Left lung (tissue), 4 donors: ENCODE measurements at regions not wholly inside any gene's neighbourhood (a gene's known extent, or its start where the extent isn't known, plus 50 kb on each side); places are given as distances from the start of the nearest gene placed in this dataset.

Source experiments
- ATAC-seq: fragments of 200-7000 bp; cut with Tn5 transposase; one replicate; pipeline ENCODE4 v1.9.1; 2020; ENCODE audit warnings: moderate library complexity
- DNase-seq, 4 donors: peaks; one replicate each; pipeline ENCODE4 v3.0.0-alpha.2; 2013 to 2020
- H3K27ac ChIP-seq, 2 donors: fragments of 200-600 bp; sonication (generic) in 1 of 2; one replicate each; pipeline versions ENCODE4 v1.5.0 to v1.8.0; 2020 to 2021
- H3K27me3 ChIP-seq, 2 donors: fragments of 200-600 bp; sonication (generic) in 1 of 2; one replicate each; pipeline versions ENCODE4 v1.5.0 to v1.8.0; 2020 to 2021
- H3K36me3 ChIP-seq, 2 donors: fragments of 200-600 bp; sonication (generic) in 1 of 2; one replicate each; pipeline versions ENCODE4 v1.5.0 to v1.8.0; 2020 to 2021
- H3K4me1 ChIP-seq, 2 donors: fragments of 200-600 bp; one replicate each; pipeline ENCODE4 v1.8.0; 2021
- H3K4me3 ChIP-seq, 2 donors: fragments of 200-600 bp; sonication (generic) in 1 of 2; one replicate each; pipeline versions ENCODE4 v1.5.0 to v1.8.0; 2020 to 2021; ENCODE audit warnings: mild to moderate bottlenecking in 1 of 2
- H3K9me3 ChIP-seq, 2 donors: fragments of 200-600 bp; sonication (generic) in 1 of 2; one replicate each; pipeline versions ENCODE4 v1.5.0 to v1.8.0; 2020 to 2021
- intact Hi-C, 2 donors: fragments of 100-400 bp; cut with DNase I; formaldehyde crosslinking; loops; one replicate each; pipeline versions ENCODE4 v1.11.2 to v1.14.2; 2022
- TF ChIP-seq, protein P1 (sequence below), 2 donors: fragments of 200-600 bp; sonication (generic) in 1 of 2; IDR thresholded peaks; one replicate each; pipeline versions ENCODE4 v1.5.0 to v1.8.0; 2021; ENCODE audit warnings: antibody characterized with exemption in 2 of 2
- donor health status: DM: no; HTN: yes; CAD: no.
- donor health status: DM: no; HTN: no; CAD: no.

DNA sequence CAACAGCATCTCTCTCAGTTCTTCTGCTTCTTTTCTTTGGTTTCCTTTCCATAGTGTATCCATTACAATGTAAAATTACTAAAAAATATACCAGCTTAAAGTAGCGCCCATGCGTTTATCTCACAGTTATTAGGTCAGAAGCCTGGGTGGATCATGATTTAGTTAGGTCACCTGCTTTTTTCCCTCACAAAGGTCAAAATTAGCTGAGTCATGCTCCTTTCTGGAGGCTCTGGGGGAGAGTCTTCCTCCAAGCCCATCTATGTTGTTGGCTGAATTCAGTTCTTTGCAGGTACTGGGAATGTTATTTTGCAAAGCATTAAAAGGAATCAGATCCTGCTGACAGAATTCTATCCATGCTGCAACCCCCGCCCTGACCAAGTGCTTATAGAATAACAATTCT, 101.6 kb upstream of the TMEM132C start:
- H3K27me3 ChIP-seq, result no peaks in the 10 kb centered on the region
- intact Hi-C loops, result no loop called here
- DNase-seq, result no peak
- H3K27ac ChIP-seq, result no peak overlapping the region
- no peaks in the 10 kb centered on the region for H3K36me3 ChIP-seq
- H3K9me3 ChIP-seq, result no peaks in the 10 kb centered on the region
- H3K4me1 ChIP-seq, result no peaks in the 10 kb centered on the region
- TF ChIP-seq, protein P1, sequence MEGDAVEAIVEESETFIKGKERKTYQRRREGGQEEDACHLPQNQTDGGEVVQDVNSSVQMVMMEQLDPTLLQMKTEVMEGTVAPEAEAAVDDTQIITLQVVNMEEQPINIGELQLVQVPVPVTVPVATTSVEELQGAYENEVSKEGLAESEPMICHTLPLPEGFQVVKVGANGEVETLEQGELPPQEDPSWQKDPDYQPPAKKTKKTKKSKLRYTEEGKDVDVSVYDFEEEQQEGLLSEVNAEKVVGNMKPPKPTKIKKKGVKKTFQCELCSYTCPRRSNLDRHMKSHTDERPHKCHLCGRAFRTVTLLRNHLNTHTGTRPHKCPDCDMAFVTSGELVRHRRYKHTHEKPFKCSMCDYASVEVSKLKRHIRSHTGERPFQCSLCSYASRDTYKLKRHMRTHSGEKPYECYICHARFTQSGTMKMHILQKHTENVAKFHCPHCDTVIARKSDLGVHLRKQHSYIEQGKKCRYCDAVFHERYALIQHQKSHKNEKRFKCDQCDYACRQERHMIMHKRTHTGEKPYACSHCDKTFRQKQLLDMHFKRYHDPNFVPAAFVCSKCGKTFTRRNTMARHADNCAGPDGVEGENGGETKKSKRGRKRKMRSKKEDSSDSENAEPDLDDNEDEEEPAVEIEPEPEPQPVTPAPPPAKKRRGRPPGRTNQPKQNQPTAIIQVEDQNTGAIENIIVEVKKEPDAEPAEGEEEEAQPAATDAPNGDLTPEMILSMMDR (IDR thresholded peaks at IDR 0.05), result no peak
- no peak overlapping the region for H3K4me3 ChIP-seq
- ATAC-seq, result no peak

DNA sequence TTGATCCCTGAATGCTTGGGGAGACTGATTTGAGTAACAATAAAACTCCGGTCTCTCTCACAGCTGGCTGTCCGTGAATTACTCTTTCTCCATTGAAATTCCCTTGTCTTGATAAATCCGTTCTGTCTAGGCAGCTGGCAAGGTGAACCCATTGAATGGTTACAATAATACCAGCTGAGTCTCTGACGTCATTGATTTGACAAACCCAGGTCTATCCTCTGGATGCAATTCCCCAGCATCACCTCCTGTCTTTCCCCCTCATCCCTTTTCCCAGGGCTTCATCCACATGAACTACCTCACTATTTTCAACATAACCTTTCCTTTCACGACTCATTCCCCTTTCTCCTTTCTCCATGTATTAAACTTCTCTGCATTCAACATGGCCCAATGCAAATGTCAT, 98.7 kb upstream of the TMEM132C start:
- TF ChIP-seq, protein P1 (IDR thresholded peaks at IDR 0.05), result no peak
- DNase-seq (no peak), ATAC-seq (no peak)
- Histone ChIP-seq H3K27ac (no peak overlapping the region), H3K9me3 (no peaks in the 10 kb centered on the region), H3K4me3 (no peak overlapping the region), H3K36me3 (no peaks in the 10 kb centered on the region), H3K27me3 (no peaks in the 10 kb centered on the region), H3K4me1 (no peaks in the 10 kb centered on the region)
- intact Hi-C loops, result no loop called here

DNA sequence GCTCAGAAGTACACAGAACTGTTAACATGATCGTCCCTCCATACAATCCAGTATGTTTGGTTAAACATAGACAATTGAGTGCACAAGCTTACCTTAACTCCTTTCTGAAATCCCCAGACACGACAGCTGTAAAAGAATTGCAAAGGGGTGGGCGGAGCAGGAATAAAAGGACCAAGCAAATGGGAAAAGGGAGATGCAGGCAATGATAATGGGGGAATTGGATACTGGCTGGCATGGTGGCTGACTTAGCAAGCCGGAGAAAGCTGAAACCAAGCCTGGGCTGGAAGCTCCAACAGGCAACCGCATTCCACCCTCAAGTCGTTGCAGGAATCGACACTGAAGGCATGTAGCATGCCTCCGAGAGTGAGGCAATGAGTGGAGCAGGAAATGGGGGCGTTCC, 96.8 kb upstream of the TMEM132C start:
- ATAC-seq (no peak), DNase-seq (no peak)
- Histone ChIP-seq H3K36me3 (no peaks in the 10 kb centered on the region), H3K27me3 (no peaks in the 10 kb centered on the region), H3K9me3 (no peaks in the 10 kb centered on the region), H3K4me1 (no peaks in the 10 kb centered on the region), H3K27ac (no peak overlapping the region), H3K4me3 (no peak overlapping the region)
- intact Hi-C loops, result no loop called here
- TF ChIP-seq, protein P1 (IDR thresholded peaks at IDR 0.05), result no peak

DNA sequence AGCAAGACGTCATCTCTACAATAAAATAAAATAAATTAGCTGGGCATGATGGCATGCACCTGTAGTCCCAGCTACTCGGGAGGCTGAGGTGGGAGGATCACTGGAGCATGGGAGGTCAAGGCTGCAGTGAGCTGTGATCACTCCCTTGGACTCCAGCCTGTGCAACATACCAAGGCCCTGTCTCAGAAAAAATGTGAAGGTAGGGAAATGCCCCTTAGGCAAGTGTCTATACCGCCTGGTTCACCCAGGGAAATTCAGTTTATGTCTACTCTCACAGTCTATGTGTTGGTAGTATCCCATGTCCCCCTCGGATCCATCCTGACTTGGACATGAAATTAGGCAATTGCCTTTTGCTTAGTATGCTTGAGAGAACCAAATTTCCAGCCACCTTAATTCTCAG, 88.4 kb upstream of the TMEM132C start:
- H3K27ac ChIP-seq, result no peak overlapping the region
- intact Hi-C loops, result no loop called here

DNA sequence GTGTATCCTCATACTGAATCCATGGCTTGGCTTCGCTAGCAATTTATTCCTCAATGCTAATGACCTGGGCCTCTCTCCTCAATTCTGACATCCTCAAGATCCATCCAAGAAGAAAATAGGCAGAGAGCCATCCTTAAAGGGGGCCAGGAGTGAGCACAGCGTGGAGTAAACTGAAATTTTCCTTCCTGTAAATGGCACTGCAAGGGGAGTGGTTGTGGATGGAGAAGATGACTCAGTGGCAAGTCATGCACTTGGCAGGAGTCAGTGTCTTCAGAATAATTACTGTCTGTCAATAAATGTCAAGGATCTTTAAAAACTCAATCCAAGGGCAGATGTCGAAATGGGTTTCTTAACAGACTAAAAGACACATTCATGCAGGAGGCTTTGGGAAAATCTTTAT, 88.0 kb upstream of the TMEM132C start:
- intact Hi-C loops, result no loop called here
- ATAC-seq, result no peak
- H3K36me3 ChIP-seq, result no peaks in the 10 kb centered on the region
- DNase-seq, result no peak
- no peaks in the 10 kb centered on the region for H3K27me3 ChIP-seq
- TF ChIP-seq, protein P1 (IDR thresholded peaks at IDR 0.05), result no peak
- no peak overlapping the region for H3K4me3 ChIP-seq
- peaks cover 0 to 3% of the 10 kb centered on the region in 2 donors for H3K9me3 ChIP-seq
- no peak overlapping the region for H3K27ac ChIP-seq
- H3K4me1 ChIP-seq, result no peaks in the 10 kb centered on the region

More for the DNA sequence above, 88.4 kb upstream of the TMEM132C start:
- ATAC-seq (no peak), DNase-seq (no peak)
- H3K4me1 ChIP-seq, result no peaks in the 10 kb centered on the region
- peaks cover 0 to 3% of the 10 kb centered on the region in 2 donors for H3K9me3 ChIP-seq
- no peaks in the 10 kb centered on the region for H3K27me3 ChIP-seq
- no peaks in the 10 kb centered on the region for H3K36me3 ChIP-seq
- H3K4me3 ChIP-seq, result no peak overlapping the region
- TF ChIP-seq, protein P1 (IDR thresholded peaks at IDR 0.05), result no peak
